Fibroblast of lung (primary cell): ENCODE measurements at regions not wholly inside any gene's neighbourhood (a gene's known extent, or its start where the extent isn't known, plus 50 kb on each side); places are given as distances from the start of the nearest gene placed in this dataset.

Source experiments
- DNase-seq, 2 donors: peaks; one replicate each; pipeline versions ENCODE4 v3.0.0 to v3.0.0-alpha.2; 2010; ENCODE audit warnings: low read depth in 2 of 2
- H2AFZ ChIP-seq: 2 replicates; pipeline ENCODE4 v1.5.1; 2012; ENCODE audit warnings: low read length, control low read depth, inconsistent platforms
- H3K27ac ChIP-seq: 2 replicates; pipeline ENCODE4 v1.5.1; 2011; ENCODE audit warnings: low read length, control low read depth; ENCODE audit not compliant: insufficient read depth
- H3K27me3 ChIP-seq: 2 replicates; pipeline ENCODE4 v1.5.1; 2011; ENCODE audit warnings: mild to moderate bottlenecking, low read length; ENCODE audit not compliant: control insufficient read depth, insufficient read depth
- H3K36me3 ChIP-seq: 2 replicates; pipeline ENCODE4 v1.5.1; 2011; ENCODE audit warnings: low read length; ENCODE audit not compliant: control insufficient read depth, insufficient read depth
- H3K4me1 ChIP-seq: 2 replicates; pipeline ENCODE4 v1.5.1; 2011; ENCODE audit warnings: low read length; ENCODE audit not compliant: control insufficient read depth, insufficient read depth; ENCODE audit errors: extremely low read depth
- H3K4me2 ChIP-seq: 2 replicates; pipeline ENCODE4 v1.5.1; 2011; ENCODE audit warnings: low read length, control low read depth; ENCODE audit not compliant: insufficient read depth; ENCODE audit errors: extremely low read depth
- H3K4me3 ChIP-seq, 4 experiments: fragments of 200-600 bp in 1 of 4; sonication (generic) in 1 of 4; replicated peaks in 1 of 4; 2 replicates each; pipeline ENCODE4 v1.5.1; 2011 to 2016; ENCODE audit warnings: low read length in 4 of 4, low read depth in 3 of 4, mild to moderate bottlenecking in 3 of 4, control low read depth in 2 of 4, inconsistent platforms in 1 of 4, mixed read lengths in 1 of 4; ENCODE audit not compliant: insufficient read depth in 1 of 4; ENCODE audit errors: control extremely low read depth in 1 of 4
- H3K79me2 ChIP-seq: 2 replicates; pipeline ENCODE4 v1.5.1; 2012; ENCODE audit warnings: mild to moderate bottlenecking, low read length, inconsistent platforms; ENCODE audit not compliant: control insufficient read depth, insufficient read depth
- H3K9ac ChIP-seq: 2 replicates; pipeline ENCODE4 v1.5.1; 2011; ENCODE audit warnings: mild to moderate bottlenecking, low read length, control low read depth; ENCODE audit not compliant: insufficient read depth
- H3K9me3 ChIP-seq: 2 replicates; pipeline ENCODE4 v1.5.1; 2012; ENCODE audit warnings: low read depth, low read length; ENCODE audit not compliant: control insufficient read depth, insufficient read depth
- H4K20me1 ChIP-seq: 2 replicates; pipeline ENCODE4 v1.5.1; 2011; ENCODE audit warnings: low read length; ENCODE audit not compliant: control insufficient read depth, insufficient read depth; ENCODE audit errors: extremely low read depth
- CTCF ChIP-seq, 2 donors: IDR thresholded peaks in 1 of 2; conservative IDR thresholded peaks in 1 of 2; 1 replicate in 1 of 2; 2 replicates in 1 of 2; pipeline ENCODE4 v1.5.1; 2011 to 2012; ENCODE audit warnings: low read length in 2 of 2, control low read depth in 1 of 2, inconsistent platforms in 1 of 2, low read depth in 1 of 2, mild to moderate bottlenecking in 1 of 2
- EZH2 ChIP-seq: IDR thresholded peaks from 2 replicates; pipeline ENCODE4 v1.5.1; 2012; ENCODE audit warnings: low read length, control low read depth, mild to moderate bottlenecking; ENCODE audit errors: missing control alignments

DNA sequence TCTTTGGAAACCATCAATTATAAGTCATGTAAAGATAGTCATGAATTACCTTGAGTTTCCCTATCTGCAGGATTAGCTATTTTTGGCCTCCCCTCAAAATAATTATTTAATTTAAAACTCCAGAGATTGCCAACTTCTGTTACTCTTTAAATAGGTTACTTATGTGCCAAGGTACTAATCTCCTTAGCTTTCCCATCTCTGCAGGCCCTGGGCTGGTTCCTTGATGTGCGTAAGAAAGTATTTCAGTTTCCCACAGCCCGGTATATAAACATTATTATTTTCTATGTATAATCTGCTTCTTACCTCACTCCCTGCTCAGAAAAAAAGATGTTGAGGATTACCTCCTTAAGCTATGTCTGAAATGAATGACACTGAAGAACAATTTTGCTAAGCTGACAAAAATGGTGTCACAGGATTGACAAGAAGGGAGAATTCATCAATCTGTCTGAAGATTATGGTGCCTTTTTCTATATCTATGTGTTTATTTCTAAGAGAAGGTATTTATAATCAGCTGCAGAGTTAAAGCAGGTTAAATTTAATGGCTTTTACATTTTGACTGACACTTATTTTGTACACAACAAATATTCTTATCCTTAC lies 1697.2 kb upstream of the PCDH20 start:
- Histone ChIP-seq H3K4me2 (no peak overlapping the region), H3K9ac (no peak overlapping the region), H3K27ac (no peak overlapping the region), H3K79me2 (no peaks in the 10 kb centered on the region), H3K4me3 (no peak overlapping the region), H3K27me3 (no peaks in the 10 kb centered on the region), H4K20me1 (no peaks in the 10 kb centered on the region), H3K36me3 (no peaks in the 10 kb centered on the region), H3K9me3 (no peaks in the 10 kb centered on the region), H3K4me1 (no peaks in the 10 kb centered on the region), H2AFZ (no peak overlapping the region)
- TF ChIP-seq CTCF (conservative IDR thresholded peaks at IDR 0.05 in 1 of 2, IDR thresholded peaks at IDR 0.05 in 1 of 2; ENCODE audit: low read depth in 1 of 2, low read length in 2 of 2) (no peak), EZH2 (no peak)
- DNase-seq: no peak

- TF ChIP-seq EZH2 (no peak), CTCF (conservative IDR thresholded peaks at IDR 0.05 in 1 of 2, IDR thresholded peaks at IDR 0.05 in 1 of 2; ENCODE audit: low read depth in 1 of 2, low read length in 2 of 2) (no peak)
- H2AFZ ChIP-seq: no peak overlapping the region
- H3K27me3 ChIP-seq: no peaks in the 10 kb centered on the region
- H3K9me3 ChIP-seq: no peaks in the 10 kb centered on the region
- no peaks in the 10 kb centered on the region for H3K36me3 ChIP-seq
- no peak overlapping the region for H3K9ac ChIP-seq
- no peaks in the 10 kb centered on the region for H3K4me1 ChIP-seq
- H3K27ac ChIP-seq: no peak overlapping the region
- no peaks in the 10 kb centered on the region for H3K79me2 ChIP-seq
- H3K4me2 ChIP-seq: no peak overlapping the region
- H3K4me3 ChIP-seq: no peak overlapping the region
- DNase-seq: peak in 1 of 2 donors; percentile 56
- H4K20me1 ChIP-seq: no peaks in the 10 kb centered on the region
Observed at GRCh38 chr13:63110466-63110865, 1694.8 kb upstream of the PCDH20 start.

GRCh38 chr13:63107179-63107943 lies 1691.7 kb upstream of the PCDH20 start:
- Histone ChIP-seq H3K79me2 (no peaks in the 10 kb centered on the region), H3K4me2 (no peak overlapping the region), H3K36me3 (no peaks in the 10 kb centered on the region), H3K9ac (no peak overlapping the region), H4K20me1 (no peaks in the 10 kb centered on the region), H3K27me3 (no peaks in the 10 kb centered on the region), H3K4me3 (no peak overlapping the region), H2AFZ (no peak overlapping the region), H3K4me1 (no peaks in the 10 kb centered on the region), H3K9me3 (no peaks in the 10 kb centered on the region), H3K27ac (no peak overlapping the region)
- peak; percentile 35 to 56 for DNase-seq
- TF ChIP-seq EZH2: no peak
- no peak for TF ChIP-seq CTCF (conservative IDR thresholded peaks at IDR 0.05 in 1 of 2, IDR thresholded peaks at IDR 0.05 in 1 of 2; ENCODE audit: low read depth in 1 of 2, low read length in 2 of 2)
